MCF 10A (cell line): ENCODE measurements at regions not wholly inside any gene's neighbourhood (a gene's known extent, or its start where the extent isn't known, plus 50 kb on each side); places are given as distances from the start of the nearest gene placed in this dataset.

Experiments
- BruUV-seq: library from RNA; stranded (reverse); fragments of 400-500 nt; replicated peaks from 2 replicates; lab custom pipeline; 2021; lab: Mats Ljungman, UMichigan
- CTCF ChIA-PET: fragments of 300-600 bp; sonication (Branson Sonifier 250); formaldehyde crosslinking; extraction: SDS; loops from one replicate; lab custom pipeline; 2021; ENCODE audit warnings: antibody characterized with exemption, inconsistent platforms; lab: Yijun Ruan, JAX
- POLR2A ChIA-PET: fragments of 300-600, 350-650 bp; sonication (Branson Sonifier 250); formaldehyde crosslinking; extraction: SDS; loops from one replicate; lab custom pipeline; 2020; ENCODE audit warnings: antibody characterized with exemption, inconsistent platforms; lab: Yijun Ruan, JAX
- DNase-seq: peaks from one replicate; pipeline ENCODE4 v3.0.0-alpha.2; 2018; ENCODE audit not compliant: unreplicated experiment
- H3K27ac Mint-ChIP-seq: one replicate; pipeline ENCODE4 v1.8.0; 2022; ENCODE audit warnings: mild to moderate bottlenecking, low read depth, mixed read lengths; ENCODE audit not compliant: unreplicated experiment
- H3K27me3 Mint-ChIP-seq: one replicate; pipeline ENCODE4 v1.8.0; 2022; ENCODE audit warnings: mixed read lengths; ENCODE audit not compliant: insufficient read depth, unreplicated experiment
- H3K36me3 Mint-ChIP-seq: one replicate; pipeline ENCODE4 v1.8.0; 2022; ENCODE audit warnings: mild to moderate bottlenecking, moderate library complexity, mixed read lengths; ENCODE audit not compliant: insufficient read depth, unreplicated experiment
- H3K4me1 Mint-ChIP-seq: one replicate; pipeline ENCODE4 v1.8.0; 2022; ENCODE audit warnings: mixed read lengths; ENCODE audit not compliant: insufficient read depth, unreplicated experiment
- H3K4me3 Mint-ChIP-seq: one replicate; pipeline ENCODE4 v1.8.0; 2022; ENCODE audit warnings: mild to moderate bottlenecking, moderate library complexity, mixed read lengths; ENCODE audit not compliant: unreplicated experiment
- H3K9me3 Mint-ChIP-seq: one replicate; pipeline ENCODE4 v1.8.0; 2022; ENCODE audit warnings: mixed read lengths; ENCODE audit not compliant: unreplicated experiment
- intact Hi-C: fragments of 100-400 bp; cut with micrococcal nuclease; formaldehyde crosslinking; loops from 2 replicates; pipeline ENCODE4 v1.14.1; 2022
- TF ChIP-seq, protein P1 (sequence below): fragments of 200-600 bp; IDR thresholded peaks from one replicate; pipeline ENCODE4 v1.8.0; 2022; ENCODE audit warnings: antibody characterized with exemption, mild to moderate bottlenecking; ENCODE audit not compliant: unreplicated experiment

DNA sequence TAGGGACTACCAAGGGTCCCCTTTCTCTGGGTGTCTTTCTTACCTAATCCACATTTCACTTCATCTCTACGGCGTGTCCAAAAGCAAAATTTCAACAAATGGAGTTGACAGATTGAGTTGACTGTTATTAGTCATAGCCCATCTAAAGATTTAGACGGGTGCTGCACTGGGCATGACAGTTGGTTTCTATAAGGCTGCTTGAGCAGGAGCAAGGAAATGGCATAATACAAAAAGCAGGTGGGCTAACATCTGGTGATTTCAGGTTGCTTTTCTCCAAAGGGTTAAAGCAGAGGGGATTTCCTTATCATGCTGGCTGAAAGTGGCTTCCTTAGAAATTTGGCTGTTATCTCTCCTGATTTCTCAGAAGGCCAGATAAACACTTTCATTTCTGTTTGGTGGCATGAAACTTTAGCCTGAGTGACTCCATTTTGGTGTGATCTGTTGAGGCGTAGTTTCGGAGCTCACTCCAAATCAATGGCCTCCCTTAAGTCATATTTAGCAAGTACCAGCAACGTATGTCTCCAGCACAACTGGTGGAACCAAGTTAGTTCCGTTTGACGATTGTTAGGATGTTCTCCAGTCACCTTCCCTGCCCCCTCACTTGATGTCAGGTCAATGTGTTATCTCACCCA, 440.4 kb downstream of the FGF9 start:
- TF ChIP-seq, protein P1, sequence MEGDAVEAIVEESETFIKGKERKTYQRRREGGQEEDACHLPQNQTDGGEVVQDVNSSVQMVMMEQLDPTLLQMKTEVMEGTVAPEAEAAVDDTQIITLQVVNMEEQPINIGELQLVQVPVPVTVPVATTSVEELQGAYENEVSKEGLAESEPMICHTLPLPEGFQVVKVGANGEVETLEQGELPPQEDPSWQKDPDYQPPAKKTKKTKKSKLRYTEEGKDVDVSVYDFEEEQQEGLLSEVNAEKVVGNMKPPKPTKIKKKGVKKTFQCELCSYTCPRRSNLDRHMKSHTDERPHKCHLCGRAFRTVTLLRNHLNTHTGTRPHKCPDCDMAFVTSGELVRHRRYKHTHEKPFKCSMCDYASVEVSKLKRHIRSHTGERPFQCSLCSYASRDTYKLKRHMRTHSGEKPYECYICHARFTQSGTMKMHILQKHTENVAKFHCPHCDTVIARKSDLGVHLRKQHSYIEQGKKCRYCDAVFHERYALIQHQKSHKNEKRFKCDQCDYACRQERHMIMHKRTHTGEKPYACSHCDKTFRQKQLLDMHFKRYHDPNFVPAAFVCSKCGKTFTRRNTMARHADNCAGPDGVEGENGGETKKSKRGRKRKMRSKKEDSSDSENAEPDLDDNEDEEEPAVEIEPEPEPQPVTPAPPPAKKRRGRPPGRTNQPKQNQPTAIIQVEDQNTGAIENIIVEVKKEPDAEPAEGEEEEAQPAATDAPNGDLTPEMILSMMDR: no peak
- Mint-ChIP-seq H3K36me3 (no peaks in the 10 kb centered on the region), H3K9me3 (no peaks in the 10 kb centered on the region), H3K27ac (no peak overlapping the region), H3K4me3 (no peak overlapping the region), H3K4me1 (peaks cover 31% of the 10 kb centered on the region), H3K27me3 (peaks cover 8% of the 10 kb centered on the region)
- BruUV-seq: no TSS peak
- DNase-seq: no peak
- ChIA-PET POLR2A (no interaction called here), CTCF (no interaction called here)
- intact Hi-C loops: loop anchor here (10.0 kb wide), 1 partner anchor 64 kb away; no protein-coding TSS in a partner anchor

DNA sequence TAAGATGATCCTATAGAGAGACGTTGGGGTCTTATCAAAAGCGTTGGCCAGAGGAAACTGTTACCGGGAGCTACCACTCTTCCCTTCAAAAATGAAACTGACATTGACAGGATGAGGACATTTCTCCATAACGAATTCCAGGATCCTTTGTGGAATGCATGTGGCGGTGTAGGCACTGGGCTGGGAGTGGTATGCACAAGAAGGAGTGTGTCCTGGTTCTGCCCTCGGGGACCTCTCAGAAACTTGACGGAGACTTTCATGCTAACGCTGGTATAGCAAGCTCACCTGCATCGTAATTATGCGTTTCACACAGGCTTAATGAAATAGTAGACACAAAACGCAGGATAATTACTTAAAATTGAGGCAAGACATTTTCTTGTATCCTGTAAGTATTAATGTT, 441.1 kb downstream of the FGF9 start:
- H3K9me3 Mint-ChIP-seq: no peaks in the 10 kb centered on the region
- ChIA-PET CTCF (interaction anchor here (0.6 kb wide), 1 partner anchor 648 kb away, joined by 6 read pairs; no protein-coding TSS in a partner anchor), POLR2A (no interaction called here)
- no peak for DNase-seq
- peaks cover 6% of the 10 kb centered on the region for H3K27me3 Mint-ChIP-seq
- no TSS peak for BruUV-seq
- intact Hi-C loops: loop anchor here (10.0 kb wide), 1 partner anchor 63 kb away; no protein-coding TSS in a partner anchor
- peaks cover 28% of the 10 kb centered on the region for H3K4me1 Mint-ChIP-seq
- TF ChIP-seq, protein P1: no peak
- no peak overlapping the region for H3K4me3 Mint-ChIP-seq
- no peaks in the 10 kb centered on the region for H3K36me3 Mint-ChIP-seq
- no peak overlapping the region for H3K27ac Mint-ChIP-seq

DNA sequence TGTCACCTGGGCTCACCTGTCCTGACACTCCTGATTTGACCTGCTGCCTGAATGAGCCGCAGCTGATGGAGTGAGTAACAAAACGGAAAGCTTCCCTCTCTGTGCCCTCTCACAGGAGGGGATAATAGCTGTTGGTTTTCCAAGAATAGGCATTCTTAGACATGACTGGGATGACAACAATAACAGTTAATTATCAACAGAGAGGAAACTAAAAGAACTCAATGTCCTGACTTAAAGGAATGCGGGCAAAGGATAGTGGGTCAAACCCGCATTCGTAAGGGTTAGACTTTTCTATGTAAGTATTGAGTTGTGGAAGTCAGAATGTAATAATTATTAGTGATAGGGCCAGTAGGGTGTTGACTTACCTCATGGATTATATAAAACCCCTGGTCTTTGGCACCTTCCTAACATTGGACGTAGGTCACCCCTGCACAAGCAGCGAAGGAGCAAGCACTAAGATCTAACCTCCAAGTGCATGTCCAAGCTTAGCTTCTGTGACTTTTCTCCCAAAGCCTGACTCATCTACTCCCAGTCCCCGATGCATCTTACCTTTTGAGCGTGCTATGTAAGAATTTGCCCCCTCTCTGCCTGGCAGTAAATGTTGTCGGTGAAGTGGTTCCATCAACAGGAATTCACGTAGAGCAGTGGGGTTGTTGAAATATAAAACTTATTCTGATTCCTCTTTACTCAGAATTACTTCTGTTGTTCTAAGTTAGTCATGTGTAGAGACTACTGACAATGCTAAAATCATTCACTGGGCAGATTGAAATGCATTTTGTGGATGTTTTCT, 442.3 kb downstream of the FGF9 start:
- intact Hi-C loops: loop anchor here (10.0 kb wide), 1 partner anchor 62 kb away; no protein-coding TSS in a partner anchor
- Mint-ChIP-seq H3K9me3 (no peaks in the 10 kb centered on the region), H3K36me3 (no peaks in the 10 kb centered on the region), H3K4me3 (no peak overlapping the region), H3K4me1 (peaks cover 16% of the 10 kb centered on the region), H3K27me3 (peaks cover 11% of the 10 kb centered on the region), H3K27ac (no peak overlapping the region)
- TF ChIP-seq, protein P1: no peak
- no TSS peak for BruUV-seq
- DNase-seq: no peak
- ChIA-PET POLR2A (interaction anchor here (0.7 kb wide), 1 partner anchor 119 kb away, joined by 3 read pairs; no protein-coding TSS in a partner anchor), CTCF (interaction anchor here (0.6 kb wide), 1 partner anchor 76 kb away, joined by 5 read pairs; no protein-coding TSS in a partner anchor)

DNA sequence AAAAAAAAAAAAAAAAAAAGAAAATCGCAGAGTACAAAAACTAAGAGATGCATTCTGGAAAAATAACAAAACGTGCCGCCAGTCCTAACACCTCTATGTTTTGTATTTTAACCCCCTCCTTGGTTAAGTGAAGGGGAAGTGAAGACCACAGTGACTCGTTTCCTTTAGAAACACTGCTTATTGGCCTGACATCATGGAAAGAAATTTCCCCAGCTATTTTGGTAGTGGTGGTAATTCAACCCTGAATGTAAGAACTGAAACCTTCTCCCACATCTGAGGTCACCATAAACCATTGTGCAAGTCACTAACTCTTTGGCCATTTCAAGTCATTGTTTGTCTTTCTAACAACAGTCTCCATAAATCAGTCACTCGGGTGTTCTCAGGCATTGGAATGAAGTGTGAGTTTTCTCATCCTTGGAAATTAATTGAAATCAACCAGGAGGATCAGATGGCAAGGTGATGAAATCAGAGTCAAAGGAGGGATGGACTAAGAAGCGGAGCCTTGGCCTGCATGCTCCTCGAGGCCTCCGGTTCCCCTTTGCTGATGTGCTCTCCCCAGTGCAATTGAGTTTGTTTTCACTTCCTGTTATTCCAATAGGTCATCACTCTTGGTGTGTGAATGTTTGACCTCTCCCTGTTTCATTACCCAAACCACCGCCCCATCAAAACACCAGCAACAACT, 443.9 kb downstream of the FGF9 start:
- CTCF ChIA-PET: no interaction called here
- no peak overlapping the region for H3K4me3 Mint-ChIP-seq
- peaks cover 13% of the 10 kb centered on the region for H3K4me1 Mint-ChIP-seq
- no peaks in the 10 kb centered on the region for H3K36me3 Mint-ChIP-seq
- no peak overlapping the region for H3K27ac Mint-ChIP-seq
- intact Hi-C loops: loop anchor here (10.0 kb wide), 1 partner anchor 60 kb away; no protein-coding TSS in a partner anchor
- H3K27me3 Mint-ChIP-seq: peaks cover 11% of the 10 kb centered on the region
- no TSS peak for BruUV-seq
- DNase-seq: no peak
- POLR2A ChIA-PET: no interaction called here
- no peaks in the 10 kb centered on the region for H3K9me3 Mint-ChIP-seq
- TF ChIP-seq, protein P1: no peak
